ENCODE measurements at regions not wholly inside any gene's neighbourhood (a gene's known extent, or its start where the extent isn't known, plus 50 kb on each side); places are given as distances from the start of the nearest gene placed in this dataset.

- WGBS (ENCODE audit: extremely low coverage, insufficient read length, low lambda C conversion rate) = no CpG with 5 or more reads among the region's 2 CpGs
- Histone ChIP-seq H2AFZ (ENCODE audit: low read length) (no peak overlapping the region), H3T11ph (ENCODE audit: low read length) (no peak overlapping the region), H3K9me3 (ENCODE audit: control insufficient read depth, low read depth, low read length) (no peaks in the 10 kb centered on the region), H3K27me3 (ENCODE audit: insufficient read depth, low read length) (no peaks in the 10 kb centered on the region), H3K23me2 (ENCODE audit: insufficient read length, low read depth, low read length, poor library complexity, severe bottlenecking) (no peaks in the 10 kb centered on the region), H2BK20ac (ENCODE audit: low read depth, low read length, poor library complexity, severe bottlenecking) (no peak overlapping the region), H4K5ac (ENCODE audit: insufficient read length, low read depth, low read length) (no peak overlapping the region), H3K4me2 (ENCODE audit: insufficient read depth, insufficient read length, low read length) (no peak overlapping the region), H2BK12ac (ENCODE audit: insufficient read length, low read depth, low read length) (no peak overlapping the region), H3K9ac (ENCODE audit: extremely low read depth, insufficient read length, low read length) (no peak overlapping the region), H3K23ac (ENCODE audit: insufficient read length, low read depth, low read length) (no peak overlapping the region), H3K79me2 (ENCODE audit: insufficient read depth, low read length) (no peaks in the 10 kb centered on the region), H3K56ac (ENCODE audit: insufficient read length, low read depth, low read length) (no peak overlapping the region), H2BK15ac (ENCODE audit: low read depth, low read length) (no peak overlapping the region), H2BK5ac (ENCODE audit: insufficient read length, low read length) (no peak overlapping the region), H3K14ac (ENCODE audit: insufficient read depth, low read length) (no peak overlapping the region), H3K79me1 (ENCODE audit: insufficient read depth, low read depth, low read length, poor library complexity, severe bottlenecking) (no peaks in the 10 kb centered on the region), H3K27ac (ENCODE audit: insufficient read length, low read depth, low read length) (no peak overlapping the region), H2BK120ac (ENCODE audit: low read depth, low read length, poor library complexity, severe bottlenecking) (no peak overlapping the region), H4K20me1 (ENCODE audit: control insufficient read depth, insufficient read depth, insufficient read length) (no peaks in the 10 kb centered on the region), H4K91ac (ENCODE audit: insufficient read length, low read depth, low read length) (no peak overlapping the region), H2AK5ac (ENCODE audit: insufficient read length, low read length) (no peak overlapping the region), H3K4ac (ENCODE audit: low read depth, low read length) (no peak overlapping the region), H4K8ac (replicated peaks; ENCODE audit: insufficient read length, low read depth, low read length) (no peak overlapping the region), H3K18ac (ENCODE audit: insufficient read length, low read depth, low read length) (no peak overlapping the region), H3K4me1 (ENCODE audit: insufficient read depth, low read length) (no peaks in the 10 kb centered on the region)
- peaks cover 3% of the 10 kb centered on the region for H3K27me3 Mint-ChIP-seq (ENCODE audit: low read depth)
- DNase-seq = no peak
- H3K9me3 Mint-ChIP-seq = no peaks in the 10 kb centered on the region
- no peak overlapping the region for H3K4me3 Mint-ChIP-seq
- no peaks in the 10 kb centered on the region for H3K4me1 Mint-ChIP-seq
- no peak for TF ChIP-seq CTCF (conservative IDR thresholded peaks at IDR 0.05)
- no peaks in the 10 kb centered on the region for H3K36me3 Mint-ChIP-seq (ENCODE audit: insufficient read depth in 1 of 3, low read depth in 3 of 3)
- no peak overlapping the region for H3K27ac Mint-ChIP-seq
These were observed 174.9 kb downstream of the ZNF281 start for GRCh38 chr1:200234938-200235337.

Measured in H9 (cell line).